Stimulated activated CD8-positive, alpha-beta memory T cell treated with anti-CD3 and anti-CD28 coated beads, Interleukin-2, amount 100 ng/mL, for 48 hours (primary cell): ENCODE measurements at regions not wholly inside any gene's neighbourhood (a gene's known extent, or its start where the extent isn't known, plus 50 kb on each side); places are given as distances from the start of the nearest gene placed in this dataset.

Experiments
- DNase-seq, 2 donors: peaks; one replicate each; pipeline ENCODE4 v3.0.0-alpha.2; 2020; ENCODE audit warnings: low read depth in 2 of 2

GRCh38 chr15:100735129-100736053 is 133.0 kb downstream of the ASB7 start:
- no peak for DNase-seq

DNA sequence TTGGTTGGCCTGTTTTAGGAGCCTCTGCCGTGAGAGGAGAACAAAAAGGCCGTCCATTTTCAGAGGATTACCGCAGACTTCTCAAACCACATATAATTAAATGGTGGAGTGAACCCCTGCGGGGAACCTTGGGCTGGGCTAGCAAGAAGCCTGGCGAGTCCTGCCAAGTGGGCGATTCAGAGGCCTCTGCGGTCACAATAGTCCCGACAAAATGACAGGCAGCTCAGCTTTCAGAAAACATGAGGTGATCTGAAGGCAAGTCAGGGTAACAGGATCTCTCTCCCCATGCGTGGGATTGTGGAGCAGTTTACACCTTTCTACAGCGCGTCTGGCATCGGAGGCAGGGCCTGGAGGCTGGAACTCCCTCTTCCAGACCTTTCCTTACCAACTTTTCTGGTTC is 134.8 kb downstream of the ASB7 start:
- DNase-seq, result no peak

GRCh38 chr15:100738614-100739013 is 136.2 kb downstream of the ASB7 start:
- DNase-seq, result no peak

- DNase-seq, result no peak
Measured at GRCh38 chr15:100740138-100740537, 137.7 kb downstream of the ASB7 start.

GRCh38 chr15:100751585-100751984 is 128.0 kb upstream of the ALDH1A3 start:
- no peak for DNase-seq

DNA sequence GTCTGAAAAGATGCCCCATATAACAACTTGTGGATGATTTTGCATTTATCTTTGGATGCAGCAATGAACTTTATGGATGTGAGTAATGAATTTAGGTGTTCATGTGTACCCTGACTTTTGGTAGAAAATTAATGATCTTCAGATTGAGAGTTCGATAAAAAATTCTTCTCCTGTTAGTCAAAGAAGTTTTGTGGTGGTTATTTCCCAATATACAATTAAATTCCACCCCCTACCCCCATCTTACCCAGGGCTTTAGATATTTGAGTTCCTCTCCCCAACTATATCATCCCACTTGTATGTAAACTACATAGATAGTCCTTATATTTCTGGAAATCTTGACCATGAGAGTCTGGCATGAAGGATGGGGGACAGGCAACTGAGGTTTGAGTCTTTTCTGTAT is 126.1 kb upstream of the ALDH1A3 start:
- DNase-seq, result no peak

- no peak for DNase-seq
Measured at GRCh38 chr15:100757661-100758060, 122.0 kb upstream of the ALDH1A3 start.

DNA sequence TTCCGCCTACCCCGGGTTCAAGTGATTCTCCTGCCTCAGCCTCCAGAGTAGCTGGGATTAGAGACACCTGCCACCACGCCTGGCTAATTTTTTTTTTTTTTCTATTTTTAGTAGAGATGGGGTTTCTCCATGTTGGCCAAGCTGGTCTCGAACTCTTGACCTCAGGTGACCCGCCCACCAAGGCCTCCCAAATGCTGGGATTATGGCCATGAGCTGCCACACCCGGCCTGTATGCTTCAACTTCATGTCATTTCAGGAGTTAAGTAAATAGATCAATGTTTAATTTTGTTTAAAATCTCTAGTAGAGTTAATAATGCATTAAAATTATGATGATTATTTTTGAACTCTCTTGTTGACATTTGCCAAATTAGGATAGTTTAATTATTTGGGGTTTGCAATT is 121.1 kb upstream of the ALDH1A3 start:
- DNase-seq, result no peak

DNA sequence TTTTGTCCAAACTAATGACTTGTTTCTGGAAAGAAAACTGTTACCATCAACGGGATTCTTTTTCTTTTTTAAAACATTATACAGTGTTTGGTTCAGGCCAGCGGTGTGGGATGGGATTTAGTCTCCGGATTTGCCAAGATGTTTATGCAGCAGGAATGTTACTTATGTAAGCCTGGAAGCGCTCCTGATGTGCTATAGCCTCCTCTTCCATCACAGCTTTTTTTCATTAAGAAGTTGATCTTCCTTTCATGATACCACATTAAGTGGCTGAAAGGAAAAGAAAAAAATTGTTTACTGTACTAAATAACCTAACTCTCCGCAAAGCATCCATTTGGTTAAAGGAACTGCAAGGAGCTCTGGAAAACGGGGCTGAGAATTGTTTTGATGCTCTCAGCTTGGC is 120.5 kb upstream of the ALDH1A3 start:
- DNase-seq, result no peak

GRCh38 chr15:100759698-100760356 is 119.8 kb upstream of the ALDH1A3 start:
- no peak for DNase-seq

DNA sequence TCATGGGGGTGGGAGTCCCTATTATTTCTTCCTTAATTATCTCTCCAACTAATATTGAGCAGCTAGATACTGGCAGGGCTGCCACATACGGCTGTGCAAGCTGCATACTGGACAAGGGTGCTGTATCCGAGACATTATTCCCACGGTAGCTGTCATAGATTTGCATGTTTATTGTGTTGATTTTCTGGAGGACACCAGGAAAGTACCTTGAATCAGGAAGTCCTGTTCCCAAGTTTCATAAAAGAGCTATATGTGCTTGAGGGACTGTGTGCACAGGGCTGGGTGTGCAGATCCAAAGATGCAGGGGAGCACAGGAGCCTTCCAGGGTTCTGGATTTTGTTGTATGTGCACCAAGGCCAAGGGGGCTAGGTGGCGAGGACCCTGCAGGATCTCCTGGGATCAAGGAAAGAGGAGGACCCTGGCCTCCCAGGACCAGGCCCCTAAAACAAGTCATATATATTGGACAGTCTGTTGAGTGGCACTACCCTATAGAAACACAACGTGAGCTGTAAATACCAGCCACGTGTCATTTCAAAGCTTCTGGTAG is 119.2 kb upstream of the ALDH1A3 start:
- no peak for DNase-seq

- DNase-seq, result no peak
Measured at GRCh38 chr15:100761290-100761935, 118.2 kb upstream of the ALDH1A3 start.

DNA sequence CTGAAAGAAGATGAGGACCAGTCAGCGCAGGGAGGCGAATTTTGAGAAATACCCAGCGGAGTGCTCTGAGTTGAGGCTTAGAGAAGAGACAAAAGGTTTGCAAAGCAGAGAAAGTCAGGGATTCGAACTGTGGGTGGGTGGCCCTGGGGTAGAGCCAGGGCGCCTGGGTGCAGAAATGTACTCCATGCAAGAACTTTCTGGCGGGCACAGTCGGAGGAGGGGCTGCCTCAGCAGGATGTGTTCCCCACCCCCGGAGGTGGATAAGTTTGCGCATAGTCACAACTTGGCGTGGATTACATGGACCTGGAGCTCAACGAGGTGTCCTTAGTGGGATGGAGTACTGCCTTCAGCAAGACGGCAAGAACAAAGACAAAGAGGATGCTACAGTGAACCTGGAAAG is 117.3 kb upstream of the ALDH1A3 start:
- no peak for DNase-seq

DNA sequence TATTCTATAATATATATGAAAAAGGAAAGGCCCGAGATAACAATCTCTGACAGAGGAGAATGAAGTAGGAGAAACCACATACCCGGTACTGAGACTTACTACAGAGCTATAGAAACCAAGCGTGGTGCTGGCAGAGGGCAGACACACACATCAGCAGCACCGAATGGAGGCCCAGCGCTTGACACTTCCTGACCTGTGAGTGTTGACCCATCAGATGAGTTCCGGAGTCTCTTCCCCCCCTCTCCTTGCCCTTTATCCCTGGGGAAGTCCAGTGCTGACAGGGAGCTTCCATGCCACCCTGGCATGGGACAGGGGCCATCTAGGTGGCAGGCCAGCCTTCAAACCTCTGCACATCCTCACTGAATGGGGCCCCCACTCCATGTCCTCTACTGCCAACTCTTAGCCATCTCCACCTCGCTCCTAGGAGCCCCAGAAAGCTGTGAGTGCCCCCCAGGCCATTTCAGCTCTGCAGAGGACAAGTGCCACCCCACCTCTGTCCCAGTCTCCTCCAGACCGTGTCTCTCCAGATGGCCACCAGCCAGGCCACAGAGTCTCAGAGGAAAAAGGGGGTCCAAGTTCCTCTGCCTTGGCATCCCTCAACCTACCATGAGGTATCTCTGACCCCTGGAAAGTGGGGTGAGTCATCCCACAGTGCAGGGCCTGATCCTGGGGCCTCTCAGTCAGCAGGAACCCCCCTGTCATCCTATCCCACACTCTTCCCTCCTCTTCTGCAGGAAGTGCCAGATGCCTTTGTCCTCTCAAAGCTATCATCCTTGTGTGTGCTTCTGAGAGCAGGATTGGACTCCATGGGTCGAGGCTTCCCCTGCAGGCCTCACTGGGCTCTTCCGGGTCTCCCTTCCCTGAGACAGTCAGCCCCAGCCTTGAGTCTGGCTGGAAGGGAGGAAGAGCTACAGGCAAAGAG is 116.5 kb upstream of the ALDH1A3 start:
- no peak for DNase-seq

- no peak for DNase-seq
Measured at GRCh38 chr15:100763835-100764750, 115.5 kb upstream of the ALDH1A3 start.

GRCh38 chr15:100764778-100765466 is 114.7 kb upstream of the ALDH1A3 start:
- no peak for DNase-seq

- no peak for DNase-seq
Measured at GRCh38 chr15:100765467-100766241, 114.0 kb upstream of the ALDH1A3 start.

DNA sequence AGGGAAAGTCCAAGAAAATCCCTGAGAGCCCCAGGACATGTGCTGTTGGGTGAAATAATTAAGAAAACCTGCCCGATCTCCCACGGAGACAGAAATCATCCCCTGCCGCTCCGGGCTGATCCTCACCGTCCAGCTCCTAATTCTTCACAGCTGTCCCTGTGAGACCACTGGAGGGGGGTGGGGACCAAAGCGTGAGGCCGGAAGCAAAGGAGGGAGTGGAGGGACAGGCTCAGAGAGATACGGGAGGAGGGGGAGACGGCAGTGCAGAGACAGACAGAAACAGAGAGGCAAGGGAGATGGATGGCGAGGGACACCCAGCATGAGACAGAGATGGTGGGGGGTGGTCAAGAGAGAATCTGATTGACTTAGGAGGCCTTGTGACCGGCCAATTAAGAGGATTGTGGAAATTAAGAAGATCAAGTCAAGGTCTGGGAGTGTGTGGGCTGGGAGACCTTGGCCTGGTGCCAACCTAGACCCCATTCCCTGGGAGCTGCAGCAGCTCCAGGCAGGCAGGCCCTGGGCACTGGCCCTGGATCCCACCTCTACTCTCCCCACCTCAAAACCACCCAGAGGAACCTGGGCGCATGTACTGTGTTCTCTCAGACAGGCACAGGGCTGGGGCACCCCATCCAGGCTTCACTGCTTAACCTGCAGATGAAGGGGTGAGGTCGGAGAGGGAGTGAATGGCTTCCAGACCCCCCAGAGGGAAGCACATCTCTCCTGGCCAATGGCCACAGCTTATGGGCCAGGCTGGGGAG is 113.2 kb upstream of the ALDH1A3 start:
- DNase-seq, result no peak
